Glutamatergic neuron (in vitro differentiated cells): ENCODE measurements at regions not wholly inside any gene's neighbourhood (a gene's known extent, or its start where the extent isn't known, plus 50 kb on each side); places are given as distances from the start of the nearest gene placed in this dataset.

ENCODE experiments used
- DNase-seq: peaks from one replicate; pipeline ENCODE4 v3.0.0; 2022
- H3K27ac Mint-ChIP-seq: one replicate; pipeline ENCODE4 v1.8.0; 2020; ENCODE audit warnings: mild to moderate bottlenecking, mixed read lengths, inconsistent platforms; ENCODE audit not compliant: unreplicated experiment
- H3K27me3 Mint-ChIP-seq: one replicate; pipeline ENCODE4 v1.8.0; 2020; ENCODE audit warnings: mild to moderate bottlenecking, moderate library complexity, mixed read lengths, inconsistent platforms; ENCODE audit not compliant: unreplicated experiment
- H3K36me3 Mint-ChIP-seq: one replicate; pipeline ENCODE4 v1.8.0; 2020; ENCODE audit warnings: mild to moderate bottlenecking, mixed read lengths, inconsistent platforms; ENCODE audit not compliant: unreplicated experiment
- H3K4me1 Mint-ChIP-seq: one replicate; pipeline ENCODE4 v1.8.0; 2020; ENCODE audit warnings: mild to moderate bottlenecking, low read depth, mixed read lengths, inconsistent platforms; ENCODE audit not compliant: unreplicated experiment
- H3K4me3 Mint-ChIP-seq: one replicate; pipeline ENCODE4 v1.8.0; 2020; ENCODE audit warnings: mild to moderate bottlenecking, mixed read lengths, inconsistent platforms; ENCODE audit not compliant: unreplicated experiment
- H3K9me3 Mint-ChIP-seq: one replicate; pipeline ENCODE4 v1.8.0; 2020; ENCODE audit warnings: mild to moderate bottlenecking, moderate library complexity, mixed read lengths, inconsistent platforms; ENCODE audit not compliant: unreplicated experiment
- TF ChIP-seq, protein P1 (sequence below): fragments of 200-600 bp; sonication (generic); IDR thresholded peaks from one replicate; pipeline ENCODE4 v1.5.0; 2021; ENCODE audit not compliant: partially characterized antibody, unreplicated experiment

GRCh38 chr11:57098191-57098590 lies 83.6 kb upstream of the LRRC55 start:
- Mint-ChIP-seq H3K4me1 (peaks cover 20% of the 10 kb centered on the region), H3K4me3 (no peak overlapping the region), H3K9me3 (peaks cover 2% of the 10 kb centered on the region), H3K27ac (peak overlapping the region; percentile 8), H3K27me3 (no peaks in the 10 kb centered on the region), H3K36me3 (no peaks in the 10 kb centered on the region)
- no peak for DNase-seq
- TF ChIP-seq, protein P1, sequence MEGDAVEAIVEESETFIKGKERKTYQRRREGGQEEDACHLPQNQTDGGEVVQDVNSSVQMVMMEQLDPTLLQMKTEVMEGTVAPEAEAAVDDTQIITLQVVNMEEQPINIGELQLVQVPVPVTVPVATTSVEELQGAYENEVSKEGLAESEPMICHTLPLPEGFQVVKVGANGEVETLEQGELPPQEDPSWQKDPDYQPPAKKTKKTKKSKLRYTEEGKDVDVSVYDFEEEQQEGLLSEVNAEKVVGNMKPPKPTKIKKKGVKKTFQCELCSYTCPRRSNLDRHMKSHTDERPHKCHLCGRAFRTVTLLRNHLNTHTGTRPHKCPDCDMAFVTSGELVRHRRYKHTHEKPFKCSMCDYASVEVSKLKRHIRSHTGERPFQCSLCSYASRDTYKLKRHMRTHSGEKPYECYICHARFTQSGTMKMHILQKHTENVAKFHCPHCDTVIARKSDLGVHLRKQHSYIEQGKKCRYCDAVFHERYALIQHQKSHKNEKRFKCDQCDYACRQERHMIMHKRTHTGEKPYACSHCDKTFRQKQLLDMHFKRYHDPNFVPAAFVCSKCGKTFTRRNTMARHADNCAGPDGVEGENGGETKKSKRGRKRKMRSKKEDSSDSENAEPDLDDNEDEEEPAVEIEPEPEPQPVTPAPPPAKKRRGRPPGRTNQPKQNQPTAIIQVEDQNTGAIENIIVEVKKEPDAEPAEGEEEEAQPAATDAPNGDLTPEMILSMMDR = no peak

DNA sequence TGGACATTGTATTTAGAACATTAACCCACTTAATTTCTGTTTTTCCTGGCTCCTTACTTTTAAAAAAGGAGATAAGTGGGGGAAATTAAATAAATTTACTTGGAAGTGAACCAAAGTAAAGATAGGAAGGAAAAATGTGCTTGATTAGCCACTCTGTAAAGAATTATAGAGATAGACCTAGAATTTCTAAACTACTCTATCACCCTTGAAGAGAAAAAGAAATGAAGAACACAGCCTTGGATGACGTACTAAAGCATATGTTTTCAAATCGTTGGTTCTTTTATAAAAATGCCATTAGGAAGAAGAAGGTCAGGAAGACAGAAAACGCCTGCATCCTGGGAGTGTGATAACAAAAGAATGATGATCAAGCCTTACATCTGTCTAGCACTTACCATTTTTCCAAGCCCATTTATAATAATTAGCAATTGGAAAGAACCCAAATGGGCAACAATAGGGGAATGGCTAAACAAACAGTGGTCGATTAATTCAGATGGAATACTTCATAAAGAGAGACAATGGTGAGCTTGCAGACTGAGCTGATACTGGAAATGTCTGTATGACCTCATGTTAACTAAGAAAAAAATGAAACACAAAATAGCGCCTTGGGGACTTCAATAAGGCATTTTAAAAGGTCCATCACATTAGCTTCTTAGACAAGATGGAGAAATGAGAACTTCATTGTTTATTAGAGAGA lies 81.0 kb upstream of the LRRC55 start:
- Mint-ChIP-seq H3K27me3 (no peaks in the 10 kb centered on the region), H3K27ac (peak overlapping the region; percentile 80), H3K4me1 (peaks cover 10% of the 10 kb centered on the region), H3K4me3 (no peak overlapping the region), H3K9me3 (peaks cover 2% of the 10 kb centered on the region), H3K36me3 (no peaks in the 10 kb centered on the region)
- TF ChIP-seq, protein P1 = no peak
- no peak for DNase-seq

DNA sequence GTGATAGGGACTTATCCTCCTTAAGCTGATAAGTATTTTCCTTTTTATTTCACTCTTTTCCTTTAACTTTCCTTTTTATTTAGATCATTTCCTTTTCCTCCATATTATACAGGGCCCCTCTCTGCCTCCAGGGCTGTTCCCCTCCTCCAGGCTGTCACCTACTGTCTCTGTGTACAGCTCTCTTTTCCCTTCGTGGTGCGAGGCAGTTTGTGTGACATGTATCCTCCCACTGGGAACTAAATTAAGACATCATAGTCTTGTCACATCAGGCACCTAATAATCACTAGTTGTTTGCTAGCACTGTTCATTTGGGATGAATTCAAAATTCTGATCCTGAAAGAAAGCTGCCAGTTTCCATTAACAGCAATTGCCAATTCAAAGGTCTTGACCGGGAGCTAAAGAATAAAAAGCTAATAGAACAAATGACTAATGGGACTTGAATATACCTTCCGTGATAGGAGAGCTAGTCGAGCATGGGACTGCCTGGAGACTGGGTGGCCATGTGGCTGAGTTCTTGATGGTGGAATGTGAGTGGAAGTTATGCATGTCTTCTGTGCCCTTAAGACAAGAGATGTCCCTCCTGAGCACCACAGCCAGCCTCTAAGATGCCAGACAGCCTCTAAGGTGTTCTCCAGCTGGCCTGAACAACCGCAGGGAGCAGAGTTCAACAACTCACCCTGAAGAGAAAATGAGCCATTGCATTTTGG lies 77.7 kb upstream of the LRRC55 start:
- TF ChIP-seq, protein P1 = no peak
- no peaks in the 10 kb centered on the region for H3K27me3 Mint-ChIP-seq
- peaks cover 9% of the 10 kb centered on the region for H3K4me1 Mint-ChIP-seq
- peaks cover 2% of the 10 kb centered on the region for H3K9me3 Mint-ChIP-seq
- no peak overlapping the region for H3K27ac Mint-ChIP-seq
- no peak for DNase-seq
- no peaks in the 10 kb centered on the region for H3K36me3 Mint-ChIP-seq
- H3K4me3 Mint-ChIP-seq = no peak overlapping the region

DNA sequence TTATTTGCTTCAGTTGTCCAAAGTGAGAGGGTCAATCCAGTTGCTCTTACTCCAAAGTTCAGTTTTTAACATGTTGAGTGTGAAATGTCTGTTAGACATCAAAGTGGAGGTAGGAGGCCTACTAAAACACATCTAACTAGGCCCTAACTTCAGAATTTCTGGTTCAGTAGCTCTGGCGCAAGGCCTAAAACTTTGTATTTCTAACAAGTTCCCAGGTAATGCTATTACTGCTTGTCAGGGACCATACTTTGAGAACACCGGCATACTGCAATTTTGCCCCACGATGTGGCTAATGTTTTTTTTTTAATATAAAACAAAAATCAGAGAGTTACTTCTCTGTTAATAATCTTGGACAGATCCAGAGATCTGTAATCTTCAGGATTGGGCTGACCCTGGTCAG lies 72.4 kb upstream of the LRRC55 start:
- Mint-ChIP-seq H3K9me3 (no peaks in the 10 kb centered on the region), H3K4me1 (no peaks in the 10 kb centered on the region)

More for the DNA sequence above, 72.4 kb upstream of the LRRC55 start:
- TF ChIP-seq, protein P1 = no peak
- DNase-seq = no peak
- Mint-ChIP-seq H3K36me3 (no peaks in the 10 kb centered on the region), H3K27me3 (no peaks in the 10 kb centered on the region), H3K27ac (no peak overlapping the region), H3K4me3 (no peak overlapping the region)
